ENCODE measurements at regions not wholly inside any gene's neighbourhood (a gene's known extent, or its start where the extent isn't known, plus 50 kb on each side); places are given as distances from the start of the nearest gene placed in this dataset.
"Not testable (repeated sequence)": the region's sequence is repeated elsewhere in the genome, so short reads cannot be mapped to it uniquely, and the experiment has no call there.

DNA sequence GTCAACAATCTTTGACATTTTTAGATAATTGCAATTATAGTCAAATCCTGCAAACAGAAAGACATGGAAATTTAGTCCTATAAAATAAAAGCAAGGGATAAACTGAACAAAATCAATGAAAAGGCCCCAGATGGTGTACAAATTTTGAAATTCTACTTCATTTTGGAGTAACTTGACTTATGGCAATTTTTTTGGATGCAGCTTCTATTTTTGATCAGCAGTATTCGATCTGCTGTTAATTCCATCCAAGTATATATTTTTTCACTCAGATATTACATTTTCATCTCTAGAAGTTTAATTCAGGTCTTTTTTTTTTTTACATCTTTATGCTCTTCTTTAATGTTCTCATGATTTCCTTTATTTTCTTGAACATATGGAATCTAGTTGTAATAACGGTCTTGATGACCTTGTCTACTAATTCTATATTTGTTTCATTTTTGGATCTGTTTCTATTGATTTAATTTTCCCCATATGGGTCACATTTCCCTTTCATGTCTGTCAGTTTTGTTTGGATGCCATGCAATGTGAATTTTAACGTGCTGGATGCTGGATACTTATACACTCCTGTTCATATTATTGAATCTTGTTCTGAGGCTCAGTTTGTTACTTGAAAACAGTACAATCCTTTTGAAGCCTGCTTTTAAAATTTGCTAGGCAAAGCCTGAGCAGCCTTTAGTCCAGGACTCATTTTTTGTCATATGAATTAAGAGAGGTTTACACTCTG is 164.3 kb upstream of the FAM3C start:
- no peak for DNase-seq

DNA sequence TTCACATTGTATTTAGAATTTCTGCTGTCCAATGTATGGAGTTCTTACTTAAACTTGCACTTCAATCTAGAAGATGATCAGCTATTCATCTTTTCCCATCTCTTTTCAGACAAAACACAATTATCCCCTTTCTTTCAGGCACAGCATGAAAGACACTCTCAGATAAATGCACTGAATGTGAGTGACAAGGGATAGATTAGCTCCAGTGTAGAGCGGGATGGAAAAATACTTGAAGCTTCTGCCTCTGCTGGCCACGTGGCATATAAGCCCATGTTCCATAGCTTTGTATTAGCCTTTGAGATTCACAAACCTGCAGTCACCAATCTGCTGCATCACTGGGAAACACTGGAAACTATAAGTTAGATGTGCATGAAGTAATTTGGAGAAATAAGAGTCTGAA is 162.2 kb upstream of the FAM3C start:
- no peak for DNase-seq

DNA sequence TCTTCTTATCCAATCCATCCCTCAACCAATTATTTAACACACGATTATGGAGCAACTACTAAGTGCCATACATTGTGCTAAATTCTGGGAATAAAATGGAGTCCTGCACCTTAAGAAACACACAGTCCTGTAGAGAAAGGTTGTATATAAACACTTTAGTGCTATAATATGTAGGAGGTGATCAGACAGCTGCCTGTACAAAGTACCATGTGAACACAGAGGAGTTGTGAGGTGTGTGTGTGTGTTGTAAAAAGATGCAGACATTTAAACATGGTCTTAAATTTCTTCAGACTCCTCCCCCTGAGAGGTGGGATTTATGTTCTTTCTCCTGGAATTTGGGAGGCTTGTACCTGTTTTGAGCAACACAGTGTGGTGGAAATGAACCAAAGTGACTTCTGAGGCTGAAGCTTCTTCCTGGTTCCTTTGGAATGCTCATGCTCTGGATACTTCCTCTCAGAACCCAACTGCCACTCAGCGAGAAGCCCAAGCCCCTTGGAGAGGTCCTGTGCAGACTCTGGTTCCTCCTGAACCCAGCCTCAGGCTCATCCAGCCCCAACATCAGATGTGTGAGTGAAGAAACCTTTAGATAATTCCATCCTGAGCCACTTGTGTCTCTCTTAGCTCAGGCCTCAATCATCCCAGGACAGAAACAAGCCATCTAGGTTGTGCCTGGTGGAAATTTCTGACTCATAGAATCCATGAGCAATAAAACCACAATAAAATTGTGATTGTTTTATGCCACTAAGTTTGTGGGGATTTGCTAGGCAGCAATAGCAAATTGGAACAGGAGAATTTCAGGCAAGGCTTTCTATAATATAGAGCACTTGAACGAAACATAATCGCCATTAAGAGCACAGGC is 161.2 kb upstream of the FAM3C start:
- DNase-seq = no peak

DNA sequence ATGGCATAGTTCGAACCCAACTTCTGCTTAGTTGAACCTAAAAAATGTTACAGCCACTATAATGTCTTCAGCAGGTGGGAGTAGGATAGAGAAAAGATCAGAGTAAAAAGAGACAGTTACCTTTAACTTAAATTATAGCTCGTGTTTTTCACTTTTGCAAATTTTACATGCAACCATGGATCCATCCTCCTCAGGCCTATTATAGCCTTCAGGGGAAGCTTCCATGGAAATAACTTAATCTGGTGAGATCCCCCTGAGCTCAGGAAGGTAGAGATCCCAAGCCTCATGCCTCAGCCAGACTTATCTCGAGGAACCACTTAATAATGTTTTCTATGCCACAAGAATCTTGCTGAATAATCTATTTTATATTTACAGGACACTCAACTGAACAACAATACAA is 159.4 kb upstream of the FAM3C start:
- no peak for DNase-seq

DNA sequence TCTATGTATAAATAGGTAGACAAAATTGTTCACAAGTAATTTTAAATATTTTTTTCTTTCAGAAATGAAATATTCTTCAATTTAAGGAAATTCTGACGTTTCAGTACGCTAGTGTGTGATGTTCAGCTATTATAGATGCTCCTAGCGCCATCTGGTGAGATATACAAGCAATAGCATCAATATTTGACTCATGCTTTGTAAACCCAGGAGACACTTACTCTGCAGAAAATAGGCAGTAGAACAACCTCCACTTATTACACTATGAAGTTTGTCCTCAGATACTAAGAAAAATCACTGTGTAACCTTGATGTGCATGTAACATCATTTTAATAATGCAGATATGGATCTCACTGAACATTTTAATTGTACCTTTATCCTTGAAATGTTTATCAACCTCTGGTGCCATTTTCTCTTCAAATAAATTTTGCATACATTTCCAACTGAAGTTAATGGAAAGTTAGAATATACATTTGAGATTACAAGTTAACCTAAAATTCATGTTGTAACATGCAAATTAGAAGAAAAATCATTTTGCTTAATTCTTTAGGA is 151.5 kb upstream of the FAM3C start:
- peak; percentile 86 for DNase-seq

DNA sequence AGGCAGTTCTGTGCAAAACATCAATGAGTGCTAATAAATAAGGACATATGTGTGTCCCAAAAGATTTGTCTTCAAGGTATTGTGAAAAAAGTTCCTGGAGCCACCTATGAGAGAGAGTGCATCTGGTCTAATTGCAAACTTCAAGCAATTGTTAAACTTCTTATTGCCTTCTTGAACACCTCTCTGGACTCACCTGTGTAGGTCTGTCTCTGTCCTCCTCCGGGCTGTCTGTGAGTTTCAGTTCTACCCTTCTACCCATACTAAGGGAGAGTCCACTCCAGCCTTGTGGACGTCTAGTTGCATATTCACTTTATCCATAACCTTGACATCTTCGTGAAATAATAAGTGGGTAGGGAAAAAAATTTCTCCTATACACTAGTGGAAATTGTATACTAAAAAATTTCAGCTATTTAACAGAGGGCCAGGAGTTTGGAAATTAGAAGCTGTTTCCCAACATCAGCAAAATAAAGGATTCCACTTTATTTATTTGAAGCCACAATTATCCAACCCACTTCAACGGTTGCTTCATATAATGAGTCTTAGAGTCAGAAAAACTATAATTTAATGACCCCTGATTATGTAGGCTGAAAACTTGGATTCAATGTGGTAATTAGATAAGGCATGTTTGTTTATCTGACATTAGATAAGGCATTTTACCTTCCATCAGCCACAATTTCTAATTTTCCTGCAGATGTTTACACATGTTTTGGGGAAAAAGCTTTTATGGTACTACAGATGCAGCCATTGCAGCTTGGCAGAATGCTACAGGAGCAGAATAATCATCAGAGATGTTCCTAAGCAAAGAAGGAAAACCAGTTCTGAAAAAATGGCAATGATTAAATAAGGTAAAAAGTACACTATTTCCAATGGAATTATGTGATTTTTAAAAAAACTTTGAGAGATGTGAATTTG is 150.8 kb upstream of the FAM3C start:
- no peak for DNase-seq

DNA sequence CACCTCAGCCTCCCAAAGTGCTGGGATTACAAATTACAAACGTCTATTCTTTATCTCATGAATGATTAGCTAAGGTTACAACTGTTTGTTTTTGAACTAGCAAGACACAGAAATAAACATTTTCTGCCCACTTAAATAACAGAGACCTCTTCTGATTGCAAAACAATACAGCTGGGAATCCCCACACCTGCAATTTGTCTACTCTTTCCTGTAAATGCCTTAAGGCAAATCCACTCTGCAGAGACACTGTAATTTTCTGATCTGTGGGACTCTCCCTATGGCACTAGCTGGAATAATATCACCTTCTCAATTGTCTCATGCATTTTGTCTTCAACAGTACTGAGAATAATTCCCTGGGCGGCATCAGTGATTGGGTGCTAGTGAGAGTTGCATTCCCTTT is 149.3 kb upstream of the FAM3C start:
- DNase-seq = no peak

DNA sequence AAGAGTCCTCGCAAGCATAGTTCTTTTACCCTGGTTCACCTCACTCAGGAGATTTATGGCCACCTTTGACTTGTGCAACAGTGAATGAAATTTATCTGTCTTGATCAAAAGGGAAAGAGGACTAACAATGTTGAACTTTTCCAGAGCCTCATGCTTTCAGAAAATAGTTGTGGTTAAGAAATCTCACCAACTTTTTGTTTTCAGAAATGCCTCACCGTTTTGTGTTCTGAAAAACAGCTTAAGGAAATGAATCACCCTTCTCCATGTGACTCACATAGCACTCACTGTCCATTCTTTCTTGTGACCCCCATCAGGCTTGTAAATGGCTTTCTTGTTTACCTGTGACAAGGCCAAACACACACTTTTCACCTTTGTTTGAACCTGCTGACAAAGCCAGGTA is 148.6 kb upstream of the FAM3C start:
- DNase-seq = no peak

DNA sequence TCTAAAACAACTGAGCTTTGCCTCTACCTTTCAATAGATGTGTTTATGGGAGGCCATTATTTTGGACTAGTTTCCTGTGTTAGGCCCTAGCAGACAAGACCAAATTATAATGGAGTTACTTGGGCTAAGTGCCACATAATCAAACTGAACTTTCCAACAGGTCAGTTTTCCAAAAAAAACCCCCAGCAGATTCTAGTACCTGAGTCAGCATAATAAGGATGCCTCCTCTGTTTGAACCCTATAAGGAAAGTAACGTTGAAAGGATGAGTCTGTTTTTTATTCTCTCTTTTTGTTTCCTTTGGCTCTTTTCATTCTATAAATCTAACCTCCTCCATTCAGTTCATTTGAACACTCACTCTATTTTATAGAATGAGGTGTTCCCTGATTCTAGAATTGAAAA is 148.1 kb upstream of the FAM3C start:
- DNase-seq = no peak

DNA sequence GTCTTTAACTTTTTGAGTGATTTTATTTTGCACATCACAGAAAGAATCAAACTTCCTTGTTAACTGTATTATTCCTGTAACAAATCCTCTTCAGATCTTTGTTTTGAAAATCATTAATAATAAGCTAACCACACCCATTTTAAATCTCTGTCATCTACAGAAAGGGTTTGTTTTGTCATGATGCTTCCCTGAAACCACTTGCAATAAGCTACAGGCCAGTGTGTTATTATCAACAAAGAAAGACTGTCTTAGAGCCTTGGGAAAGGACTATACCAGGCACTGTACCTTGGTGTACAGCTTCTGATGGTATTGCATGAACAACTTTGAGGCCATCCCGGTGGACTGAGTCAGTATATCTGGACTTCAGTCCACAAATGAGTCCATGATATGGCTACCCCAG is 145.3 kb upstream of the FAM3C start:
- no peak for DNase-seq

DNA sequence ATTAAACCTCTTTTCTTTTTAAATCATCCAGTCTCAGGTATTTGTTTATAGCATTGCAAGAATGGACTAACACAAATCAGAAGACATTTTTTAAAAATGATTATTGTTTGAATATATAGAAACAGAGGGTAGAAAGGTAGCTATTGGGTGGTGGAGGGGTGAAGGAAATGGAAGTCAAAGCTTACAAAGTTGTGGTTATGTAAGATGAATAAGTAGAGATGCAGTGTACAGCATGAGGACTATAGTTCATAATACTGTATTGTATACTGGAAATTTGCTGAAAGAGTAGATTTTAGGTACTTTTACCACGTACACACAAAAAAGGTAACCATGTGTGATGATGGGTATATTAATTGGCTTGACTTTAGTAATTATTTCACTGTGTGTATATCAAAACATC is 144.0 kb upstream of the FAM3C start:
- DNase-seq = no peak

DNA sequence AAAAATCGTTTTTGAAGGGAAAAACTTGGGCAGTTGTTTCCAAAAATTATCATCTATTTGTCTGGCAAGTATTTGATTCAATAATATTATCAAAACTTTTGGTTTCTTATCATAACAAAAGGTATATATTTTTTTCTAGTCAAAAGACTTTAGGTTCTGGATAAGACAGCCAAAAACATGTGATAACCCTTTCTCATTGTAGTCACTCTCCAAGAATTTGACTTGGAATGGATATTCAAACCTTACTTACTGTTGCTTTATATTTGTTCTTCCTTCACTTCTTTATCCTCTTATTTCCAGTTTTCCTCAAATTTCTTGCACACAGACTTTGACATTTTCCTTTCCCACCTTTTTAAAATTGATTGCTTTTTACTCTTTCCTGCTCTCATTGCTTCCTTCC is 140.9 kb upstream of the FAM3C start:
- no peak for DNase-seq

DNA sequence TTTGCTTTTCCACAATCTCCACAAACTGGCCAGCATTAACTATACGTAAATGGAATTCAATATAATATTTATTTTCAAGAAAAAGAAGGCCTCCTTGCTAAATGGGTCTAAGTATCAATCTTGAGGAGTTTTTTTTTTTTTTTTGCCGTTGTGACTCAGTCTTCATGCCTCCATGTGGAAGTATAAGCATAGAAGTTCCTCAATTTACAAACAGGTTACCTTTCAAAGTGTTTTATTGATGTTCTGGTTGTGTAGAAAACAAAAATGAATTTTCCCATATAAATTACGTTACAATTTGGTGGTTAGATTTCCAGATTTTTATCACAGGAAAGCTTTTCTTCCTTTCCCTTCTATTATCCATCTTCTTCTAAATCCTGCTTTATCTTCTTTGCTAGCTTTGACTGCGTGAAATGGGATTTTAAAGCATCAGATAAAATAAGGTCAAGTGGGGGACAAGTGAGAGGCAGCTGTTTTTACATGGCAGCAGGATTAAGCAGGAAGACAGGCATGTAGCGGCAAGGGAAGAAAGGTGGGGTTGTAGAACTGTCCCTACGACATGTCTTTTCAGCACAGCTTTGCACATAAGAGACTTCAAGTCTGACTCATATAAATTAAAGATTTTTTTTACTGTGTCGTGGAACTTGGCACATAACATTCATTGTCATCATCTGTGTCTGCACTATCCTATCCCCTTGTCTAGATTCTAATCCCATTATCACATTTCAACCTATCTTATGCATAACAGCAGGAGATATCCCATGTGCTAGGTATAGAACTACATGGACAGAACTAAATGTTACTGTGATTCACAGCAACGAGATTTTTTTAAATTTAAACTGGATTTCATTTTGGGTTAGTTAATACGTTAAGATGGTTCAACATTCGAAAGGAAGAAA is 135.3 kb upstream of the FAM3C start:
- no peak for DNase-seq

DNA sequence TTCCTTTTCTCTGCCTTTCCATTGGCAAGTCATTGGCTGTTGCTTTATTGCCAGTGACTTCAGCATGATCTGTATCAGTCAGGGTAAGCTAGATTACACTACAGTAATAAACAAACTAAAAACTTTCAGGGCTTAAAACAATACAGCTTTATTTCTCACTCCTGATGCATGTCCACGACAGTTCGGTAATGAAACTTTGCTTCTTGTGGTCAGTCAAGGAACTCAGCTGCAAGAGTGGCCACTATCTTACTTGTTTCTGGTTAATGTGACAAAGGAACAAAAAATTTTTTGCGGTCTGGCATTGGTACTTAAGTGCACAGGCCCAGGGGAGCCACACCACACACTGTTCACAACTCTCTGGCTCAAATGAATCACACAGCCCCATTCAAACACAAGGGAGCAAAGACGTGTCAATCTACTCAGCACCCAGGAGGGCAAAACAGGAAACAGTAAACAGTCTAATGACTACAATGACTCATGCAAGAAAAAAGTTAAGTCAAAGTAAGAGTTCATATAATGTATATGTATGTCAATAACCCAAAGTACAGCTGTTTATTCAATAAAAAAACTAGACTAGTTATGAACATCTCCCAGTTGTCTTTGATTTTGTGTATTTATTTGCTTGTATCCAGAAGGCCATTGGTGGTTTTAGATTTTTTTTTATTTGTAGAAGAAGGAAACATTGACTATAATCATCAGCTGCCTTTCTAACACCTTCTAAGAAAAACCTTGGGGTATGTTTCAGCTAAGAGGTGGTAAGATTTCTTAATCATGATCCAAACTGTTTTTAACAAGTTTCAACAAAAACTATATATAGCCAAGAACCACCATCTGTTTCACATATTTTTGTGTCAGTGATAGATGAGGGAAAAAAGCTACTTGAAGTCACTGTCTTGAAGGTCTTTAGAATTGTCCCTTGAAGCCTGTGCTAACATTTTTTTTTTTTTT is 134.4 kb upstream of the FAM3C start:
- no peak for DNase-seq

DNA sequence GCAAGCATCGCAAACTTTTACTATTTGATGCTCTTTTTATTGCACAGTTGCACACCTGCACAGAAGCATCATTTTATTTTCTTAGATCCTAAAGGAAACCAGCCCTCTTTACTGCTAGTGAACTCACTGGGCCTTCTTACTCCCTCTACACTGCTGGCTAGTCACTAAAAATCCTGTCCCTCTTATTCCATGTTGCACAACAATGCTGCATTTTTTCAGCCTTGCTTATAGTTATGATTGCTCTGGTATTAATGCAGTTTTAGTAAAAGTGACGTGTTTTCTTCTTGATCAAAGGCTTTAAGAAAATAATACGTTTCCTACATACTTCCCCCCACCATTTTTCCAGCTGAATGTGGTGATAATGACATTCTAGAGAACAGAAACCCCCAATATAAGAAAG is 132.9 kb upstream of the FAM3C start:
- no peak for DNase-seq

DNA sequence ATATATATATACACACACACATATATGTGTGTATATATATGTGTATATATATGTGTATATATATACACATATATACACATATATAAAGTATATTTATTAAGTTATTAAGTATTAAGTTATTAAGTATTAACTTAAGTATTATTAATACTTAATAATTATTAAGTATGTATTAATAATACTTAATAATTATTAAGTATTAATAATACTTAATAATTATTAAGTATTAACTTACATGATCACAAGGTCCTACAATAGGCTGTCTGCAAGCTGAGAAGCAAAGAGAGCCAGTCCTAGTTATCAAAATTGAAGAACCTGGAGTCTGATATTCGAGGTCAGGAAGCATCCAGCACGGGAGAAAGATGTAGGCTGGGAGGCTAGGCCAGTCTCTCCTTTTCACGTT is 130.1 kb upstream of the FAM3C start:
- DNase-seq = not testable (repeated sequence)

DNA sequence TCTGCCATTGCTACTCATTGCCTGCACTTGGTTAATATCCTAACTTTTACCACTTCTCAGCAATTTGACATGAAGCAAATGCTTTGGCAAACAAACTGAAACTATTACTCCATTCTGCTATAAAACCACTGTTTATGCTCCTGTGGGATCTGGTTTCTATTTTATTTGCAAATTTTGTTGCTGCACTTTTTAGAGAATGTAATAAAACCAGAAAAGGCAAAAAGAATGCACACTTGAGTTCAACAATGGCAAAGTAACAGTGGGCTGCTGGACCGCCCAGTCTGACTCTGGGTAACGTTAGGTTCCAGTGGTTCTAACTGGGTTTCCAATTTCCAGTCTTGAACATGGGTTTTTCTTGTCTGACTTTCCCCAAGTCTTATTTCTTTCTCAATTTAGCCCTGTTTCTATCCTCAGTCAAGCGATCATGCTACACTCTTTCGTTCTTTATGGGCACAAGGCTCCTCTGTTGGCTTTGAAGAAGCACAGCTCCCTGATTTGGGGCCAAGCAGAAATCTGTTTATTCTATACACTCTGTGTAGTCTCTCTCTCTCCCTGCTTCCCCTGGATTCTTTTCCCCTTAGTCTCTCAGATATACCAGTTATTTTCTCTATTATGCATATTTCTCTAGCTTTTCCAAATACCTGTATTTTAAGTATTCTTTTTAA is 129.2 kb upstream of the FAM3C start:
- no peak for DNase-seq

DNA sequence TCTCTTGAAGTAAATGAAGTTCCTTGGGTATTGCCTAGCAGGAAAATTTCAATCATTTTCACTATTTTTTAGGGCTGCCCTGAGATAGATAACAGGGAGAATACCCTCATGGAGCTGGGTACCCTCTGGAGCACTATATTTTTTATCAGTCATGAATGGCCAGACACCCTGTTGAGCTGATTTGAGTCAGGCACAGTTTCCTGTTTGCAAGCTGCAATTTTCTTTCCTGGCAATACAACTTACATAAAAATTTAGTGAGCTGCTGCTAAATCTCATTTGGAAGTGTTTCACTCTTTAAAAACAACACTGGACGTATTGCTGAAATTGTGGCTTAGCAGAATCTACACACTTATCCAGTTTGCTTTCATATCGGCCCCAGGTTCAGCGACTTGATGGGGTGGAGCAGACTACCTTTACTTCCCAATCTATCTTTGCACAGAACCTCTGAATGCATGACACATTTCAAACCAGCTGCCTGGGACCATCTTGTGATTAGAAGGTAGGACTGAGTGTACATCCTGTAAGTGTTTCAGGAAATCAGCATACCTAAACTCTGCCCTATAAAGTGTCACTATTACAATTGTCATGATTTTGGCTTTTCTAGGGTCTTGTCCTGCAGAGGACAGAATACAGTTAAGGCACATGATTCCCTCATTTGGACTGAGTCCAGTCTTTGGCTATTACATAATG is 125.7 kb upstream of the FAM3C start:
- DNase-seq = no peak

DNA sequence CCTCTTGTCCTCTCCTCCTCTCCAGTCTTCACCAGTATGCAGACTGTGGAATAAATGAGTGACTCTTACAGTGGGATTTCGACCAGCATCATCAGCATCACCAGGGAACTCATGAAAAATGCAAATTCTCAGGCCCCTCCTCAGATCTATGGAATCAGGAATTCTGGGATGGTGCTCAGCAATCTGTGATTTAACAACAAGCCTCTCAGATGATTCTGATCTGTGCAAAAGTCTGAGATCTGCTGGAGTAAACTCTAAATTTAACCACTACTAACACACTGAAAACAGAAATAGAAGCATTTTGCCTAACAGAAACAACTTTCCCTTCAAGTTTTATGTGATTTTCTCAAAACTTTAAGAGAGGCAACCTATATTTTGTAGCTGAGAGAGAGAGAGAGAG is 124.8 kb upstream of the FAM3C start:
- no peak for DNase-seq

Measured in NCI-H748 treated with DMSO at 0.1 percent for 48 hours (cell line).